ENCODE measurements at regions not wholly inside any gene's neighbourhood (a gene's known extent, or its start where the extent isn't known, plus 50 kb on each side); places are given as distances from the start of the nearest gene placed in this dataset.

DNA sequence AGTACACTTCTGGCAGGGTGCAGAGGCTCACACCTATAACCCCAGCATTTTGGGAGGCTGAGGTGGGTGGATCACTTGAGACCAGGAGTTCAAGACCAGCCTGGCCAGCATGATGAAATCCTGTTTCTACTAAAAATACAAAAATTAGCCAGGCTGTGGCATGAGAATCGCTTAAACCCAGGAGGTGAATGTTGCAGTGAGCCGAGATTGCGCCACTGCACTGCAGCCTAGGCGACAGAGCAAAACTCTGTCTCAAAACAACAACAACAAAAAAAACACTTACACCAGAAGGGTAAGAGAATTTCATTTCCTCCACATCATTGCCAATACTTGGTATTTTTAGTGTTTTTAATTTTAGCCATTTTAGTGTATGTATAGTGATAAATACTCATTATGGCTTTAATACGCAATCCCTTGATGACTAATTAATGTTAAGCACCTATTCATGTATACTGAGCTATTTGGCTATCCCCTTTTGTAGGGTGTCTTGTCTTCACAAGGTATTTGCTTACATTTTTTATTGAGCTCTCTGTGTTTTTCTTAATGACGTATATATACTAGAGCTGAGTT, 77.1 kb upstream of the TNR start:
- TF ChIP-seq, protein P1, sequence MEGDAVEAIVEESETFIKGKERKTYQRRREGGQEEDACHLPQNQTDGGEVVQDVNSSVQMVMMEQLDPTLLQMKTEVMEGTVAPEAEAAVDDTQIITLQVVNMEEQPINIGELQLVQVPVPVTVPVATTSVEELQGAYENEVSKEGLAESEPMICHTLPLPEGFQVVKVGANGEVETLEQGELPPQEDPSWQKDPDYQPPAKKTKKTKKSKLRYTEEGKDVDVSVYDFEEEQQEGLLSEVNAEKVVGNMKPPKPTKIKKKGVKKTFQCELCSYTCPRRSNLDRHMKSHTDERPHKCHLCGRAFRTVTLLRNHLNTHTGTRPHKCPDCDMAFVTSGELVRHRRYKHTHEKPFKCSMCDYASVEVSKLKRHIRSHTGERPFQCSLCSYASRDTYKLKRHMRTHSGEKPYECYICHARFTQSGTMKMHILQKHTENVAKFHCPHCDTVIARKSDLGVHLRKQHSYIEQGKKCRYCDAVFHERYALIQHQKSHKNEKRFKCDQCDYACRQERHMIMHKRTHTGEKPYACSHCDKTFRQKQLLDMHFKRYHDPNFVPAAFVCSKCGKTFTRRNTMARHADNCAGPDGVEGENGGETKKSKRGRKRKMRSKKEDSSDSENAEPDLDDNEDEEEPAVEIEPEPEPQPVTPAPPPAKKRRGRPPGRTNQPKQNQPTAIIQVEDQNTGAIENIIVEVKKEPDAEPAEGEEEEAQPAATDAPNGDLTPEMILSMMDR (IDR thresholded peaks at IDR 0.05 in 2 of 3, conservative IDR thresholded peaks at IDR 0.05 in 1 of 3; ENCODE audit: borderline replicate concordance in 1 of 3, insufficient read depth in 1 of 3, low read depth in 2 of 3, low read length in 2 of 3): no peak
- TF ChIP-seq JUND (IDR thresholded peaks at IDR 0.05) (no peak), RAD21 (IDR thresholded peaks at IDR 0.05; ENCODE audit: low read depth) (no peak), TCF7L2 (IDR thresholded peaks at IDR 0.05; ENCODE audit: borderline replicate concordance, extremely low read depth, insufficient read depth, insufficient read length) (no peak), EZH2 (IDR thresholded peaks at IDR 0.05) (no peak), SIN3A (IDR thresholded peaks at IDR 0.05; ENCODE audit: low read depth) (no peak), POLR2A (IDR thresholded peaks at IDR 0.05; ENCODE audit: borderline replicate concordance, extremely low read depth, insufficient read depth, insufficient read length) (no peak), EGR1 (IDR thresholded peaks at IDR 0.05; ENCODE audit: low read depth) (no peak), POLR2AphosphoS5 (IDR thresholded peaks at IDR 0.05; ENCODE audit: low read depth, low read length) (no peak)
- TF ChIP-seq, protein P2, sequence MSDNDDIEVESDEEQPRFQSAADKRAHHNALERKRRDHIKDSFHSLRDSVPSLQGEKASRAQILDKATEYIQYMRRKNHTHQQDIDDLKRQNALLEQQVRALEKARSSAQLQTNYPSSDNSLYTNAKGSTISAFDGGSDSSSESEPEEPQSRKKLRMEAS (IDR thresholded peaks at IDR 0.05): no peak
